HG03521 (cell line): ENCODE measurements at regions not wholly inside any gene's neighbourhood (a gene's known extent, or its start where the extent isn't known, plus 50 kb on each side); places are given as distances from the start of the nearest gene placed in this dataset.

ENCODE experiments used
- ATAC-seq: cut with Tn5 transposase; IDR thresholded peaks from one replicate; pipeline ENCODE4 v1.9.1; 2021; ENCODE audit warnings: mild to moderate bottlenecking, moderate library complexity; ENCODE audit not compliant: unreplicated experiment

DNA sequence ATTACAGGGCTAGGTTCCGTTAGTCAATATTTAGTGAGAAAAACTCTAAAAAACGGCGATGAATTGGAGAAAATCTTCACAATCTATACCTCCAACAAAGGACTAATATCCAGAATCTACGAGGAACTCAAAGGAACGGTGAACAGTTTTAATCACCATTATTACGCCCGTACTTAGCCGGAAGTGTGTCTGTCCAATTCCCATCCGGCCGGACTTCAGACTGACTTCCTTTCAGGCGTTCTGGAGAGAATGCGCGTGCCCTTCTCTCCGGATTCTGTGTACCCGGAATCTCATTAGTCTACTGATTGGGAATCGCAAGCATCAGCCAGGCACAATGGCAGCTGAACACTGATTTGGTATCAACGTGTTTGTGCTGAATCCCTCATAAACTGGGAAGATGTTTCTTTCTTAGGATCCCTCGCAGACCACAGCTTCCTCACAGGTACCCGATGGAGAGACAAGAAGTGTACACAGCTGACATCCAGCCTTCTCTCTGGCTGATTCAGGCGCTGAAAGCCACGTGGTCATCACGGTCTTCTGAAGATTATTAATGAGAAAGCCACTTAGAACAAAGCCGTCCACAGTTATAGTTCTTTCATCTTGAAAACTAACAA lies 239.9 kb downstream of the ZNF516 start:
- ATAC-seq, result no peak

DNA sequence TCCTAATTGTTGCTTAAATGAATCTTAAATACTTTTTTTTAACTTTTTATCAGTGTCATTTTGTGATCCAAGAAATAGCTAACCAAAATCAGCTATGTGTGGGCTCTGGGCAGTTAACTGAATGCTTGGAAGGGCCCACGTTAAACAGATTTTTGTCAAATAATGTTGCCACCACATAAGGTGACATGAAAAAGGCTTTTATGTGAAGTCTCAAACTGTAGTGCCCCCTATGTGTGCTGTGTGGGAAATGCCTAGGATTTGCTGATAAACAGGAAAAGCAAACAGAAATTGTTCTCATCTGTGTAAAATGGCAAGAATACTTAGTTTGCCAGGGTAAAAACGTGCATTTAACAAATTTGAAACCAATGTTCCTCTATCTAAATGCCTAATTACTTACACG lies 242.2 kb downstream of the ZNF516 start:
- no peak for ATAC-seq

DNA sequence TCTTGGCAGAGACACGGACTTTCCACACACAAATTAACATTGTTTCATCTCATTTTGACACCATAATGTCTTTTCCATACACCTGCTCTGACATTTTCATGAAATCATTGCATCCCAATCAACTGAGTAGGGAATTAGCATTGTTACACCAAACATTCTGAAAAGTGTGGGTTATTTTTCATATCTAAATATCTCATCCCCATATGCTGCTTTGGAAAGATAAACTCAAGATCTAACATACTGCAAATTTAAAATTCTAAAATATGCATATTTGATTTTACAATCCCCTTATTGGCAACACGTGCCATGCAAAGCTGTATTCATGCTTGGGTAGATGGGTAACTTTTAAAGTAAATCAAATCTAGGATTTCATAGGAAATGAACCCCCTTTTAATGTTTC lies 242.9 kb downstream of the ZNF516 start:
- ATAC-seq, result no peak

- no peak for ATAC-seq
Measured at GRCh38 chr18:76251691-76252090, 243.4 kb downstream of the ZNF516 start.

GRCh38 chr18:76246590-76246989 lies 248.5 kb downstream of the ZNF516 start:
- no peak for ATAC-seq

GRCh38 chr18:76234676-76235060 lies 260.4 kb downstream of the ZNF516 start:
- no peak for ATAC-seq

DNA sequence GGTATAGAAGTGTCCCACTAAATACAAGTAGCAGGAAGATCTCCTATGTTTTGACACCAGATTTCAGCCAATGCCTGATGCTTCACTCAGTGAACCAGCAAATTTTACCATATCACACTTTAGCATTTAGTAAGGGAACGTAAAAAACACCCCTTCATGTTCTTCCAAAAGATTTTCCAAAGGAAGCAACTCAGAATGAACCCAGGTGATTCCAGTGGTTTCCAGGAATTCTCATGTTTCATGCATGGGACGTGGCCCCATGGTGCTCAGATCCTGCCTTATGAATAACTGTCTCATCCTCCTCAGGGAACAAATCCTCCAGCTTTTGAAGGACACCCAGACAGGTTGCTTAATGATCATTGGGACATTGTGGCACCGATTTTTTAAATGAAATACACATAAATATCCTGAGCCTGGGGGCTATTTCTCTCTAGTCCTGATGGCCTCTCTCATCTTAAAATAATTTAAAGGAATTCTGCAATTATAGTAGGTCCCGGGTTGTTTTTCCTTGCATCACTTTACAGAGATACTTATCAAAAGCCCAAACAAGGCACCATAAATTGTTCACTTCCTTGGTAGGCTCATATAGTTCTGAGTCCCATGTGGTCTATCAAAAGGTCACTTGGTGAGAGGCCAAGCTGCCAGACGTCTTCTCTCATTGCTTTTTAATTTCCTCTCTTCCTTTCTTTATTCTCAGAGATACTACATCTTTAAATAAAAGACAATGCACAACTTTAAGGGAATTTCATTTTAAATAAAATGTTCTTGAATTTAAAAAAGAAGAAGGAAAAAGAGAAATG lies 261.0 kb downstream of the ZNF516 start:
- no peak for ATAC-seq

- ATAC-seq, result no peak
Measured at GRCh38 chr18:76233406-76233805, 261.6 kb downstream of the ZNF516 start.

DNA sequence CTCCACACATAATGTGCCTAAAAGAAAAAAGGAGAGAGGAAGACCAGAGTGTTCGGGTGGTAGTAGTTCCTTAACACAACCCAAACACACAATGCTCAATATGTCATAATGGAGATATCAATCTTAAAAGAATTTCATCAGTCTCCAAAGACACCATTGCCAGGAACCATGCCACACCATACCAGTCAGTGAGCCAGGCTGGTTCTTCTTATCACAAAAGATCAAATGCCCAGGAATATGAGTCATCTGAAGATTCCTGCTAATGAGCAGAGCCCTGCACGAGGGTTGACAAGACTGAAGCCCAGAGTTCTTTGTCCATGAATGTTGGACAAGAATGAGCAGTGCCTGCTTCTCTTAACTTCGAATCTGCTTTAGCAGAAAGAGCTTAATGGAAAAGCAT lies 262.3 kb downstream of the ZNF516 start:
- ATAC-seq, result no peak

- no peak for ATAC-seq
Measured at GRCh38 chr18:76232010-76232409, 263.0 kb downstream of the ZNF516 start.

DNA sequence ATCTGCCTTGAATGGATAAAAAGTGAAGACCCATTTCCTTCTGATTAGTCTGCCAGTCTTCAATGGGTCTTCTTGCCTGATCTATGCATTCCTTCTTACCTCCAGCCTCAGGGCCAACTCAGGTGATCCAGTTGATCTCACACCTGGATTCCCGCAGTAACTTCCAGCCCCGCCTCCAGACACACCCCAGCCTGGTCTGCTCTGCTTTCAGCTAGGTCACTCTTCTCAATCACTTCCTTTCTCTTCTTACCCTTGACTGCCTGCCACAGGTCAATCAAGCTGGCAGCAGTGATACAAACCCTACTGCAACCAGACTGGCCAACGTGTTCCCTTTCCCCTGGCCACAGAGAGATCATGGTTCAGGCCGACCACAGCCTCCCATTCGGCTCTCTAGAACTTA lies 263.6 kb downstream of the ZNF516 start:
- ATAC-seq, result no peak

- ATAC-seq, result no peak
Measured at GRCh38 chr18:76230791-76231190, 264.3 kb downstream of the ZNF516 start.

- no peak for ATAC-seq
Measured at GRCh38 chr18:76228716-76229115, 266.3 kb downstream of the ZNF516 start.

- no peak for ATAC-seq
Measured at GRCh38 chr18:76227759-76228158, 267.3 kb downstream of the ZNF516 start.

DNA sequence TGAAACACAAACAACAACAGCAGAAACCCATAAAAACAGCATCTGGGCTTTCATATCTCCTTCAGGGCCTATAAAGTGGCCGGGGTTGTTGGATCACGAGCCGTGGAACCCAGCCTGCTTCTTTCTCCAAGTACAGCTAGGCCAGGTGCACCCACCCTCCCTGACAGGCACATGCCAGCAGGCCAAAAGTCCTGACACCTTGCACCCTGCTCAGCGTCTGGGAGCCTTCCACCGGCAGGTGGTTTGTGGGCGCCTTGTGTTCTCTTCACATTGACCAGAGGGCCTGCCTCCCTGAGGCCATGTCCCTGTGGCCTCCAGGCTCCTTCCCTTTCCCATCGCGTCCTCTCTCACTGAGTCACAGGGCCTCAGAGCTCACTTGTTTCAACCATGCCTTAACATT lies 271.6 kb downstream of the ZNF516 start:
- ATAC-seq, result no peak

DNA sequence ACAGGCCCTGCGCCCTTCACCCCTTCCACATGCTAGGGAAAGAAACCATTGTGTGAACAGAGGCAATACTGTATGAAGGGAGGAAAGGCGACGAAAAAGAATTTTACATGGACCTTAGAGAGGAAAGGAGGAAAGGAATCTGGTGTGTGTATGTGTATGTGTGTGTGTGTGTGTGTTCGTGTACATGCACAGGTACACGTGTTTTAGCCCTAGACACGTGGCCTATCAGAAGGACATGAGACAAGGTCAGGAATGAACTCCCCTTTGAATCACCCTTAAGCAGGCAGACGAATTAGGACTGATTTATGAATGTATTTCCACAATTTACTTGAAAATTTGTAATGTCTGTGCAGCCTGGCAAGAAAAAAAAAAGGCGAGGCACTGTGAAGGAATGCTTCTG lies 276.0 kb downstream of the ZNF516 start:
- ATAC-seq, result no peak

- no peak for ATAC-seq
Measured at GRCh38 chr18:76216096-76216495, 278.9 kb downstream of the ZNF516 start.

GRCh38 chr18:76213991-76214390 lies 281.1 kb downstream of the ZNF516 start:
- ATAC-seq, result no peak

DNA sequence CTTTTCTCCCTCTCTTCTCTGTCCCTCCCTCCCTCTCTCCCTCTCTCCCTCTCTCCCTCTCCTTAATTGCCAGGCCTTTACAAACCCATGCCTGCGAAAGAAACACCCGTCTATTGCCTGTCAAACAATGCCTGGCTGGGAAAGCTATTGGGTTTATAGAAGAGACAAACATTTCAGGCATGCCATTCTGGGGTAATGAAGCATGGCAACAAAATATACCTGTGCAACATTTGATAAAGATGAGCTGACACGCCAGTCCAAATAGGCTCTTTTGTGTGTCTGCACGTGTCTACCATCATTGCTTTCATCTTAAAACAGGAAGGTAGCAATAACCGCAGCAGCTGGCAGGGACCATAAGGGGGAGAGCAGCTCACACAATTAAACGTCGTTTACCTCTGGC lies 282.1 kb downstream of the ZNF516 start:
- no peak for ATAC-seq

DNA sequence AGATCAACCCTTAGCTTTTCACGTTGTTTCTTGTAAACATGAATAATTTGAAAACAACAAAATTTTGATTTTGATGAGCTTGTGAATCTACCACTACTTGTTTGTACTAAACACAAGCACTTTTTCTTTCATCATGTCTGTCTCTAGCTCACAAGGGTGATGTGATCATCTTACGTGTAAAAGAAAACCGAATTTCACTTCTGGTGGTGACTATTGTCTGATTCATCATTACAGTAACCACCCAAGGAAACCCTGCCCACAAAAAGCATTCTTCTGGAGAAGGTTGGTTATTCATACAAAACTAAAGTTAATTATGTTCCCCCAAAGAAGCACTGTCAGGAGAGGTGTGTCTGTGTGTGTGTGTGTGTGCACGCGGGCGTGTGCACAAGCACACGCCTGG lies 285.4 kb downstream of the ZNF516 start:
- no peak for ATAC-seq

GRCh38 chr18:76208678-76209306 lies 286.2 kb downstream of the ZNF516 start:
- ATAC-seq, result no peak

DNA sequence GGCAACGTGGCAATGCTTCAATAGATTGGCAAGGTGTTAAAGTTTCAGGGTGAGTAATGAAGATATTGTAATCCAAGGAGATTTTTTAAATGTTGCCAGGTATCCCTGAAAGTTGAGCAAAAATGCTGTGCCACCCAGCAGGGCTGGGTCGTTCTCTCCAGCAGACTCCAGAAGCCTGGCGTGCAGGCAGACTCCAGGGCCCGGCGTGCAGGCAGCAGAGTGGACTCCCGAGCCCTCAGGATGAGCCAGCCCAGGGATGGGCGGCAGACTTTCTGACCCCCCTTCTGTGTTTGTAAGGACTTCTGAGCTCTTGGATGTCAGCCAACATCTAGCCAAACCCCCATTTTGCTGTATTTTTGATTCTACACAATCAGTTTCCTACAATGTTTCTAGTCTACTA lies 289.1 kb downstream of the ZNF516 start:
- ATAC-seq, result no peak
